Sigmoid colon (tissue), 6 donors: ENCODE measurements at regions not wholly inside any gene's neighbourhood (a gene's known extent, or its start where the extent isn't known, plus 50 kb on each side); places are given as distances from the start of the nearest gene placed in this dataset.

Experiments used
- DNase-seq: peaks from one replicate; pipeline ENCODE4 v3.0.0-alpha.2; 2019
- H3K27ac ChIP-seq, 4 donors: fragments of 200-600 bp; sonication (generic); one replicate each; pipeline ENCODE4 v1.5.1; 2016 to 2019; ENCODE audit warnings: mild to moderate bottlenecking in 1 of 4
- H3K27me3 ChIP-seq, 3 donors: fragments of 200-600 bp; sonication (generic); one replicate each; pipeline ENCODE4 v1.5.1; 2019; ENCODE audit warnings: mild to moderate bottlenecking in 1 of 3
- H3K36me3 ChIP-seq, 4 donors: fragments of 200-600 bp; sonication (generic); one replicate each; pipeline ENCODE4 v1.5.1; 2016 to 2019
- H3K4me1 ChIP-seq, 4 donors: fragments of 200-600 bp; sonication (generic); one replicate each; pipeline ENCODE4 v1.5.1; 2017 to 2019
- H3K4me3 ChIP-seq, 4 donors: fragments of 200-600 bp; sonication (generic); one replicate each; pipeline ENCODE4 v1.5.1; 2017 to 2019; ENCODE audit warnings: mild to moderate bottlenecking in 2 of 4, moderate library complexity in 1 of 4
- H3K9me3 ChIP-seq, 4 donors: fragments of 200-600 bp in 3 of 4; sonication (generic) in 3 of 4; one replicate each; pipeline versions ENCODE4 v1.5.1 to v1.6.1; 2013 to 2019
- CTCF ChIP-seq, 4 experiments: fragments of 450-650 bp in 3 of 4; fragments of 200-600 bp in 1 of 4; IDR thresholded peaks; one replicate each; pipeline ENCODE4 v1.5.1; 2016 to 2019; ENCODE audit warnings: antibody characterized with exemption in 4 of 4, mild to moderate bottlenecking in 3 of 4, moderate library complexity in 2 of 4
- EP300 ChIP-seq, 4 donors: sonication (generic); formaldehyde crosslinking; IDR thresholded peaks; one replicate each; pipeline ENCODE4 v1.6.1; 2017; ENCODE audit warnings: antibody characterized with exemption in 4 of 4
- POLR2A ChIP-seq, 2 donors: fragments of 450-650 bp; IDR thresholded peaks; one replicate each; pipeline ENCODE4 v1.6.1; 2016; ENCODE audit warnings: antibody characterized with exemption in 2 of 2, mild to moderate bottlenecking in 2 of 2, moderate library complexity in 2 of 2
- POLR2AphosphoS5 ChIP-seq, 4 donors: sonication (generic); formaldehyde crosslinking; IDR thresholded peaks; one replicate each; pipeline ENCODE4 v1.6.1; 2017; ENCODE audit warnings: antibody characterized with exemption in 4 of 4
- WGBS, 2 donors: extraction: QIAGEN DNeasy Blood & Tissue Kit; methylation state at CpG; one replicate each; pipeline ENCODE4 v1.1.7; 2013; 5-methylcytosine and 5-hydroxymethylcytosine counted together
- intact Hi-C: fragments of 100-400 bp; cut with DNase I; formaldehyde crosslinking; loops from one replicate; pipeline ENCODE4 v1.15.1; 2023
- donor health status: healthy with polysubstance abuse.
- donor health status: healthy.

GRCh38 chr10:131025333-131025732 is 286.2 kb downstream of the TCERG1L start:
- intact Hi-C loops = no loop called here
- peak; percentile 56 for DNase-seq
- Histone ChIP-seq H3K27me3 (peaks cover 0 to 3% (median 0%) of the 10 kb centered on the region in 3 donors), H3K27ac (no peak overlapping the region), H3K9me3 (no peaks in the 10 kb centered on the region), H3K4me3 (no peak overlapping the region), H3K4me1 (no peaks in the 10 kb centered on the region), H3K36me3 (no peaks in the 10 kb centered on the region)
- TF ChIP-seq POLR2A (IDR thresholded peaks at IDR 0.05) (no peak), EP300 (IDR thresholded peaks at IDR 0.05) (no peak), CTCF (IDR thresholded peaks at IDR 0.05) (no peak), POLR2AphosphoS5 (IDR thresholded peaks at IDR 0.05) (no peak)
- WGBS, 2 donors = 85 to 86% methylated on average over 9 of the region's 9 CpGs

GRCh38 chr10:131027256-131027655 is 284.3 kb downstream of the TCERG1L start:
- no peaks in the 10 kb centered on the region for H3K9me3 ChIP-seq
- H3K27me3 ChIP-seq = peaks cover 0 to 3% (median 0%) of the 10 kb centered on the region in 3 donors
- TF ChIP-seq POLR2AphosphoS5 (IDR thresholded peaks at IDR 0.05) (no peak), EP300 (IDR thresholded peaks at IDR 0.05) (no peak), POLR2A (IDR thresholded peaks at IDR 0.05) (no peak), CTCF (IDR thresholded peaks at IDR 0.05) (no peak)
- 78 to 81% methylated on average over 7 of the region's 7 CpGs for WGBS, 2 donors
- H3K4me1 ChIP-seq = no peaks in the 10 kb centered on the region
- no peaks in the 10 kb centered on the region for H3K36me3 ChIP-seq
- no peak overlapping the region for H3K4me3 ChIP-seq
- H3K27ac ChIP-seq = no peak overlapping the region
- peak; percentile 55 for DNase-seq
- intact Hi-C loops = no loop called here

- Histone ChIP-seq H3K4me3 (no peak overlapping the region), H3K27me3 (peaks cover 0 to 3% (median 0%) of the 10 kb centered on the region in 3 donors), H3K27ac (no peak overlapping the region), H3K9me3 (no peaks in the 10 kb centered on the region), H3K4me1 (no peaks in the 10 kb centered on the region), H3K36me3 (no peaks in the 10 kb centered on the region)
- DNase-seq = peak; percentile 24
- no peak for TF ChIP-seq CTCF (IDR thresholded peaks at IDR 0.05)
- no peak for TF ChIP-seq EP300 (IDR thresholded peaks at IDR 0.05)
- TF ChIP-seq POLR2A (IDR thresholded peaks at IDR 0.05) = no peak
- no peak for TF ChIP-seq POLR2AphosphoS5 (IDR thresholded peaks at IDR 0.05)
- intact Hi-C loops = no loop called here
- 83 to 87% methylated on average over 14 of the region's 14 CpGs for WGBS, 2 donors
Measured at GRCh38 chr10:131031346-131031745, 280.2 kb downstream of the TCERG1L start.

- Histone ChIP-seq H3K9me3 (no peaks in the 10 kb centered on the region), H3K27me3 (no peaks in the 10 kb centered on the region), H3K27ac (no peak overlapping the region), H3K4me3 (no peak overlapping the region), H3K4me1 (no peaks in the 10 kb centered on the region), H3K36me3 (no peaks in the 10 kb centered on the region)
- DNase-seq = peak; percentile 42
- intact Hi-C loops = no loop called here
- WGBS, 2 donors = 84 to 89% methylated on average over 26 of the region's 26 CpGs
- TF ChIP-seq EP300 (IDR thresholded peaks at IDR 0.05) = no peak
- no peak for TF ChIP-seq POLR2A (IDR thresholded peaks at IDR 0.05)
- no peak for TF ChIP-seq POLR2AphosphoS5 (IDR thresholded peaks at IDR 0.05)
- TF ChIP-seq CTCF (IDR thresholded peaks at IDR 0.05) = no peak
Measured at GRCh38 chr10:131032329-131033165, 279.0 kb downstream of the TCERG1L start.
